ENCODE measurements at regions not wholly inside any gene's neighbourhood (a gene's known extent, or its start where the extent isn't known, plus 50 kb on each side); places are given as distances from the start of the nearest gene placed in this dataset.
"Not testable (repeated sequence)": the region's sequence is repeated elsewhere in the genome, so short reads cannot be mapped to it uniquely, and the experiment has no call there.

DNA sequence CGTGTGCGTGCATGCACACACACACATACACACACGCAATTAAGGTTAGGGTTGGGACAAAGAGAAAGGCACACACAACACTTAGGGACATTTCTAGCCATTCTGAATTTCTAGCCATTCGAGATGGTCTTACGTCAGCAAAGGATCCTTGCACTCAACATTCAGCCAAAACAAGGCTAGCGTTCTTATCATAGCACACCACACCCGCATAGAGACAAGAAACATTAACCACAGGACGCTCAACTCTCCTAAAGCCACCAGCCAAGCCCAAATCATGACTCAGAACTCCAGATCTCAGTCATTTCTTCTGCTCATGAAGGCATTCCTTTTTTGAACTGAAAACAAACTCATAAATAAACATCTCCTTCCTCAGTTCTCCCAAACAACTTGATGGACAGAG is 106.8 kb downstream of the LMO4 start:
- TF ChIP-seq, protein P1, sequence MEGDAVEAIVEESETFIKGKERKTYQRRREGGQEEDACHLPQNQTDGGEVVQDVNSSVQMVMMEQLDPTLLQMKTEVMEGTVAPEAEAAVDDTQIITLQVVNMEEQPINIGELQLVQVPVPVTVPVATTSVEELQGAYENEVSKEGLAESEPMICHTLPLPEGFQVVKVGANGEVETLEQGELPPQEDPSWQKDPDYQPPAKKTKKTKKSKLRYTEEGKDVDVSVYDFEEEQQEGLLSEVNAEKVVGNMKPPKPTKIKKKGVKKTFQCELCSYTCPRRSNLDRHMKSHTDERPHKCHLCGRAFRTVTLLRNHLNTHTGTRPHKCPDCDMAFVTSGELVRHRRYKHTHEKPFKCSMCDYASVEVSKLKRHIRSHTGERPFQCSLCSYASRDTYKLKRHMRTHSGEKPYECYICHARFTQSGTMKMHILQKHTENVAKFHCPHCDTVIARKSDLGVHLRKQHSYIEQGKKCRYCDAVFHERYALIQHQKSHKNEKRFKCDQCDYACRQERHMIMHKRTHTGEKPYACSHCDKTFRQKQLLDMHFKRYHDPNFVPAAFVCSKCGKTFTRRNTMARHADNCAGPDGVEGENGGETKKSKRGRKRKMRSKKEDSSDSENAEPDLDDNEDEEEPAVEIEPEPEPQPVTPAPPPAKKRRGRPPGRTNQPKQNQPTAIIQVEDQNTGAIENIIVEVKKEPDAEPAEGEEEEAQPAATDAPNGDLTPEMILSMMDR (IDR thresholded peaks at IDR 0.05; ENCODE audit: unreplicated experiment in 3 of 3) = no peak
- no peak overlapping the region for H3K27ac Mint-ChIP-seq
- H3K4me3 Mint-ChIP-seq = no peak overlapping the region
- H3K9me3 Mint-ChIP-seq = no peaks in the 10 kb centered on the region
- no peaks in the 10 kb centered on the region for H3K36me3 Mint-ChIP-seq (ENCODE audit: low read depth)
- H3K27me3 Mint-ChIP-seq (ENCODE audit: low read depth) = no peaks in the 10 kb centered on the region
- peaks cover 7% of the 10 kb centered on the region for H3K4me1 Mint-ChIP-seq

DNA sequence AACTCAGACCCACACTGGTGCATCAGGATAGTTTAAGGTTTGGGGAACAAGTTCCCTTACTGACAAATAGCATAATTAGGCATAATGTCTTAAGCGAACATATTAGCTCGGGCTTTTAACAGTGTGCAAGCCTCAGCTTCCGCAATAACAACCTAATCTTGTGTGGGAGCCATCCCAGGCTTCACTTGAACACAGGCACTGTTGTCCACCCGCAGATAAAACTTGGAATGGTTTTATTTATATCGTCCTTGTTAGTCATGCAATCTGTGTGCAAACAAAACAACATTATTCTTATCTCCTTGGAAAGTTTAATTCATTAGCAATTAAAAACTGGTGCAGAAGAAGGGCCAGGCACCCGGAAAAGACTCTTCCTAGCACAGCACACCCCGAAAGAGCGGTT is 107.4 kb downstream of the LMO4 start:
- H3K4me1 Mint-ChIP-seq; H3K27ac Mint-ChIP-seq; H3K4me3 Mint-ChIP-seq; H3K27me3 Mint-ChIP-seq (ENCODE audit: low read depth); H3K9me3 Mint-ChIP-seq; H3K36me3 Mint-ChIP-seq (ENCODE audit: low read depth): not testable (repeated sequence)

DNA sequence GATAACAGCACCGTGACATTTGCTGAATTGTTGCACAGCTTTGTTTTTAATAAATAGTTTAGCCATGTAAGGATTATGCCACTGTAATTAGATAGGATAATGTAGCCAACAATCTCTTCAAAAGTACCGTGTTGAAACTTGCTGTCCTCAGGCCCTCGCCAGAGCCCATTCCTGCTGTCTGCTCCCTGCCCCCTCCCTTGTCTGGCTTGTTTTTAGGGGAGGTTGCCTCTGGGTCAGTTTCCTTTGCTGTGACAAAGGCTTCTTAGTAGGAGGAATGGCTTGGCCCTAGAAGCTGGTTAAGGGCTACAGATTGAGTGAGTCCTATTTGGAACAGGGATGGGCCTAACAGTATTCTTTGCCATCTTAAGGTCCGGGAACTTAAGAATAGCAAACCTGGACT is 107.9 kb downstream of the LMO4 start:
- Mint-ChIP-seq H3K27me3 (ENCODE audit: low read depth) (no peaks in the 10 kb centered on the region), H3K4me1 (peaks cover 7% of the 10 kb centered on the region), H3K4me3 (no peak overlapping the region), H3K9me3 (no peaks in the 10 kb centered on the region), H3K36me3 (ENCODE audit: low read depth) (no peaks in the 10 kb centered on the region), H3K27ac (no peak overlapping the region)
- TF ChIP-seq, protein P1 (IDR thresholded peaks at IDR 0.05; ENCODE audit: unreplicated experiment in 3 of 3) = no peak

DNA sequence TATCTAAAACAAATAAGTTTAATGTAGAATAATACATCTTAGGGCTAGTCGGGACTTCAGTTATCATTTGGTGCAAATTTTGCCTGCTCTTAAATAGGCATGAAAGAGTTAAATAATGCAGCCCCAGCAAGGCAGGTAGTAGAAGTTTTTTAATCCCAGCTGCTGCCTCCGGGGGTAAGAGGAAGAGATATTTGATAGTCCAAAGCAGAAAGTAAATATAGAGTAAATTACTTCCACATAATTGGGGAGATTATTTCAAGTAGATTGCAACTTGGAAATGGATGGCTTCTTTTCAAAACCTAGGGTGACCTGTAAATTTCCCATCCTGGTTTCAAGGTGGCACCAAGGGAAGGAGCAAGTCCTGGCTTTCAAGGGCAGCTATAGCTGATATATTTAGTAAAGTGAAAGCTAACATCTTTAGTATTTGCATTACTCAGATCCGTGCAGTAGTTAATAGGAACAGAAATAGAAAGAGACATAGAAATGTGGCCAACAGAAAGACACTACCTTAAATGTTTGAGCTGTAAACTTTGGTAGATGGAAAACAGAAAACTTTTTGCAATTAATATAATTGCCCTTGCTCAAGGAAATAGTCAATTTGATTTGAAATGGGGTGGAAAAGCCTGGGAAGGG is 109.1 kb downstream of the LMO4 start:
- Mint-ChIP-seq H3K4me3 (no peak overlapping the region), H3K36me3 (ENCODE audit: low read depth) (no peaks in the 10 kb centered on the region), H3K27ac (no peak overlapping the region), H3K9me3 (no peaks in the 10 kb centered on the region), H3K4me1 (peaks cover 7% of the 10 kb centered on the region), H3K27me3 (ENCODE audit: low read depth) (no peaks in the 10 kb centered on the region)
- TF ChIP-seq, protein P1 (IDR thresholded peaks at IDR 0.05; ENCODE audit: unreplicated experiment in 3 of 3) = no peak

DNA sequence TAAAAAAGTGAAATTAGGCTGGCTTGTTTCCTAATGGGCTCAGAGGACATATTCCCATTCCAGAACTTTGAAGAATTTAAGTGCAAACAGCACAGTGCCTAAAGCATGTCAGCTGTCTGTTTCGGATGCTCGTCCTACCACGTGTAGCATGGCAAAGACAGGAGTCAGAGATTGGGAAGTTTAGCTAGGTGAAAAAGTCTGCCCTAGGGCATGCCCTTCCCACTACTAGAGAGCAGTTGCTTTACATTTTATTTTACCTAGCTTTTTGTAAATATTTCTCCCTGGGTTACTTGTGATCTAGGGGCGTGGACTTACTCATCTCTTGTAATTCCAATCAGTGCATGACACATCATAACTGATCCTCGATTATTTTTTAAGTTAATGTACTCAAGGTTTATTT is 111.1 kb downstream of the LMO4 start:
- Mint-ChIP-seq H3K4me1 (peaks cover 7% of the 10 kb centered on the region), H3K4me3 (no peak overlapping the region), H3K27me3 (ENCODE audit: low read depth) (no peaks in the 10 kb centered on the region), H3K36me3 (ENCODE audit: low read depth) (no peaks in the 10 kb centered on the region), H3K27ac (no peak overlapping the region), H3K9me3 (peaks cover 11% of the 10 kb centered on the region)
- TF ChIP-seq, protein P1 (IDR thresholded peaks at IDR 0.05; ENCODE audit: unreplicated experiment in 3 of 3) = no peak

DNA sequence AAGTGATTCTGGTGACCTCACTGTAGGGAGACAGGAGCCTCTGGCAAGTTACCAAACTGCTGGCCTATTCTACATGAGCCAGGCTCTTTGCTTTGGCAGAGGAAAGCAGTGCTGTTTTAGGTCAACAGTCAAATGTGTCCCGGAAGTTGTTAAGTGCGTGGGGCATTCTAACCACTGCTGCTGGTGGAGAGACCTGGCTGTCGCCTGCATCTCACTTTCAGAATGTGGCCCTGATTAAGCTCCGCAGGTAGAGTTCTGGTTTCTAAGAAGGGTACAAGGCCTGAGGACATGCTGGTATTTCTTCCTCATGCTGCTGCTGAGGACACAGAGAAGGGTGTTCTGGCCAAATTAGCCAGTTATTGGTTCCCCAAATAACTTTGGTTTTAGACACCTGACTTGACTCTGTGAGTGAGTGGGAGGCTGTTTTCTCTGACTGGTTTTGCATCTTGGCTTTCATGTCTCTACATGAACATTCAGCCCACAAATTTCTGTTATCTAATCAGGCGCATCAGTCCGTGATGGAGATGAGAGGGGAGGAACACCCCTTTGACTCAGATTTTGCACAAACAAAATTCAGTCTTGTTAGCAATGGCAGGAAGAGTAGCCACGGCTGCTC is 120.8 kb downstream of the LMO4 start:
- TF ChIP-seq, protein P1 (IDR thresholded peaks at IDR 0.05; ENCODE audit: unreplicated experiment in 3 of 3) = no peak
- Mint-ChIP-seq H3K27me3 (ENCODE audit: low read depth) (no peaks in the 10 kb centered on the region), H3K4me1 (peaks cover 9% of the 10 kb centered on the region), H3K9me3 (peaks cover 8% of the 10 kb centered on the region), H3K4me3 (no peak overlapping the region), H3K36me3 (ENCODE audit: low read depth) (peaks cover under 1% of the 10 kb centered on the region), H3K27ac (peak overlapping the region in 2 of 3 experiments; percentile 49 to 56)

Data from nephron (organoid).